ENCODE measurements at regions not wholly inside any gene's neighbourhood (a gene's known extent, or its start where the extent isn't known, plus 50 kb on each side); places are given as distances from the start of the nearest gene placed in this dataset.

DNA sequence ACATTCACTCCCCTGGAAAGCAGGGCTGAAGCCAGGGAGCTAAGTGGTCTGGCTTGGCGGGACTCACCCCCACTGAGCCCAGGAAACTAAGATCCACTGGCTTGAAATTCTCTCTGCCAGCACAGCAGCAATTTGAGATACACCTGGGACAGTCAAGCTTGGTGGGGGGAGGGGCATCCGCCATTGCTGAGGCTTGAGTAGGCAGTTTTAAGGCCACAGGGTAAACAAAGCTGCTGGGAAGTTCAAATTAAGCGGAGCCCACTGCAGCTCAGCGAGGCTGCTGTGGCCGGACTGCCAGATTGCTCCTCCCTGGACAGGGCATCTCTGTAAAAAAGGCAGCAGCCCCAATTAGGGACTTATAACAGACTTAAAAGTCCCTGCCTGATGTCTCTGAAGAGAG, 108.2 kb upstream of the FAM13C start:
- H3K27me3 Mint-ChIP-seq, result no peaks in the 10 kb centered on the region
- intact Hi-C loops (cut with micrococcal nuclease), result no loop called here
- no peak overlapping the region for H3K4me3 Mint-ChIP-seq
- TF ChIP-seq, protein P1, sequence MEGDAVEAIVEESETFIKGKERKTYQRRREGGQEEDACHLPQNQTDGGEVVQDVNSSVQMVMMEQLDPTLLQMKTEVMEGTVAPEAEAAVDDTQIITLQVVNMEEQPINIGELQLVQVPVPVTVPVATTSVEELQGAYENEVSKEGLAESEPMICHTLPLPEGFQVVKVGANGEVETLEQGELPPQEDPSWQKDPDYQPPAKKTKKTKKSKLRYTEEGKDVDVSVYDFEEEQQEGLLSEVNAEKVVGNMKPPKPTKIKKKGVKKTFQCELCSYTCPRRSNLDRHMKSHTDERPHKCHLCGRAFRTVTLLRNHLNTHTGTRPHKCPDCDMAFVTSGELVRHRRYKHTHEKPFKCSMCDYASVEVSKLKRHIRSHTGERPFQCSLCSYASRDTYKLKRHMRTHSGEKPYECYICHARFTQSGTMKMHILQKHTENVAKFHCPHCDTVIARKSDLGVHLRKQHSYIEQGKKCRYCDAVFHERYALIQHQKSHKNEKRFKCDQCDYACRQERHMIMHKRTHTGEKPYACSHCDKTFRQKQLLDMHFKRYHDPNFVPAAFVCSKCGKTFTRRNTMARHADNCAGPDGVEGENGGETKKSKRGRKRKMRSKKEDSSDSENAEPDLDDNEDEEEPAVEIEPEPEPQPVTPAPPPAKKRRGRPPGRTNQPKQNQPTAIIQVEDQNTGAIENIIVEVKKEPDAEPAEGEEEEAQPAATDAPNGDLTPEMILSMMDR (IDR thresholded peaks at IDR 0.05), result no peak
- DNase-seq (no peak), ATAC-seq (no peak)
- CTCF ChIA-PET, result no interaction called here
- H3K9me3 Mint-ChIP-seq, result peaks cover 1% of the 10 kb centered on the region
- POLR2A ChIA-PET, result no interaction called here
- no peaks in the 10 kb centered on the region for H3K36me3 Mint-ChIP-seq (ENCODE audit: low read depth)
- H3K27ac Mint-ChIP-seq, result no peak overlapping the region
- no peaks in the 10 kb centered on the region for H3K4me1 Mint-ChIP-seq (ENCODE audit: low read depth)

DNA sequence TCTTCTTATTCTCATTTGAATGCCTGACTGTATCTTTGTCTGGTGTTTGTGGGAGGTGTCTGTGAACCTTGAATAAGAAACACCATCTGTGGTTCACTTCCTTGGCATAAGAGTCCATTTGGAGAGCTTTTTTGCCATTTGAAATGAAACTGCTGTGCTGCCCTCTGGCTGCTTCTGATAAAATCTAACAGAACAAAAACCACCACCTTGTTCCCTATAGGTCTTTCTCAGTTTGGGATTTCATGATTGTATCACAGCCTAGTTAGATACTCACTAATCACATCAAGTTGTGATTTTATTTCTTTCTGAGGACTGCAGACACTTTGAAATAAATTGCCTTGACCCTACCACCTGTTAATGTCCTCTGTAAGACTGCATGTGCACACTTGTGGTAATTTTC, 102.7 kb upstream of the FAM13C start:
- no peak for ATAC-seq
- CTCF ChIA-PET, result no interaction called here
- Mint-ChIP-seq H3K27ac (no peak overlapping the region), H3K9me3 (peaks cover 2% of the 10 kb centered on the region), H3K36me3 (ENCODE audit: low read depth) (no peaks in the 10 kb centered on the region), H3K27me3 (no peaks in the 10 kb centered on the region), H3K4me1 (ENCODE audit: low read depth) (no peaks in the 10 kb centered on the region), H3K4me3 (no peak overlapping the region)
- TF ChIP-seq, protein P1 (IDR thresholded peaks at IDR 0.05), result no peak
- DNase-seq, result no peak
- POLR2A ChIA-PET, result no interaction called here
- intact Hi-C loops (cut with micrococcal nuclease), result no loop called here

DNA sequence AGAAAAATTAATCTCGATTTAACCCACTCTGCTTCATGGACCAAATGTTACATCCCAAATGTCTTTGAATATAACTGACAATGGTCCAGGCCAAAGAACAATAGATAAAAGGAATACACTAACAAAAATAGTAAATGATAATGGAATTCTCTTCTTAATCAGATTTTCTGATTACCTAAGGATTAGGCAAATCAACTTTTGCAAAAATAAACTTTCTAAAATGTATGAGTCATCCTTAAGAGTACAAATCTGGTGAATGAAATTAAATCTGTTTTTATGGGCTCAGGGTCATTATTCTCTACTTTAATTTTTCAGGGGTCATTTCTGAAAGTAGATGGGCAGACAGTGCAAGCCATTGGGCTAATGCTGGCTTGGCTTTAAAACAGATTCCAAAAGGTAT, 102.1 kb upstream of the FAM13C start:
- Mint-ChIP-seq H3K4me3 (no peak overlapping the region), H3K27ac (no peak overlapping the region), H3K9me3 (peaks cover 2% of the 10 kb centered on the region), H3K27me3 (no peaks in the 10 kb centered on the region), H3K4me1 (ENCODE audit: low read depth) (no peaks in the 10 kb centered on the region), H3K36me3 (ENCODE audit: low read depth) (no peaks in the 10 kb centered on the region)
- ChIA-PET CTCF (no interaction called here), POLR2A (no interaction called here)
- TF ChIP-seq, protein P1 (IDR thresholded peaks at IDR 0.05), result no peak
- DNase-seq (no peak), ATAC-seq (no peak)
- intact Hi-C loops (cut with micrococcal nuclease), result no loop called here

DNA sequence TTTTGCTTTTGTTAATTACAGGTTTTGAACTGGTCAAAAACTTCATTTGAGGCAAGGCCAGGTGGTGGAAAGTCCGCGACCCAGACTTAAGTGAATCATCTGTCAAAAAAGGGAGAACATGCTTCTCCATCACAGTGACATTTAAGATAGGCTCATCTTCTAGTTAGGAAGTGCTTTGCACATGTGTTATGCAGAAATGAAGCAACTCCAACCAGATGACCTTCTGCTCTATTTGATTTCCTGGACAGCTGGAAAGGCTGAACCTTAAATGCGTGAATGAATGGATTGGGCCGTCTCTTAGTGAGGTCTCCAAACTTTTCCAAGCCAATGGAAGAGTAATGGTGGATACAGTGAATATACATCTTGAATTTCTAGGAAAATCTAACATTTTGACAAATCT, 101.6 kb upstream of the FAM13C start:
- DNase-seq, result no peak
- H3K27me3 Mint-ChIP-seq, result no peaks in the 10 kb centered on the region

DNA sequence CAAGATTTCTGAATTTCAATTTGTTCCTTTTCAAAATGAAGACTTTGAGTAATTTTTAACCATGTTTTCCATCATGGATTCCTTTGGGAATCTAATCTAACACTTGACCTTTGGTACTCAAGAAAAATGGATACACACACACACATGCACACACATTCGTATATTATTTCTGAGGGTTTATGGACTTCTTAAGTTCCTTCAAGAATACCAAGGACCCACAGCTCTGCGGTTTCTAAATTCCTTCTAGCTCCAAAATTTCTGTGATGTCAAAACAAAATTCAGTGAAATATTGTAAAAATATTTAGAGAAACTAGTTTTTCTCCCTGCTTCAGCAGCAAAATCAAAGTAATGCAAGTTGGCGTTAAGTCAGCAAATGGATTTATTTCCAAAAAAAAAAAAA, 98.3 kb upstream of the FAM13C start:
- peaks cover 2% of the 10 kb centered on the region for H3K9me3 Mint-ChIP-seq
- no peak for DNase-seq
- H3K27ac Mint-ChIP-seq, result no peak overlapping the region
- no peak overlapping the region for H3K4me3 Mint-ChIP-seq
- no peak for ATAC-seq
- no peaks in the 10 kb centered on the region for H3K4me1 Mint-ChIP-seq (ENCODE audit: low read depth)
- H3K36me3 Mint-ChIP-seq (ENCODE audit: low read depth), result no peaks in the 10 kb centered on the region
- POLR2A ChIA-PET, result no interaction called here
- CTCF ChIA-PET, result no interaction called here
- H3K27me3 Mint-ChIP-seq, result no peaks in the 10 kb centered on the region
- TF ChIP-seq, protein P1 (IDR thresholded peaks at IDR 0.05), result no peak
- intact Hi-C loops (cut with micrococcal nuclease), result no loop called here

More for the DNA sequence above, 101.6 kb upstream of the FAM13C start:
- ChIA-PET POLR2A (no interaction called here), CTCF (no interaction called here)
- Mint-ChIP-seq H3K36me3 (ENCODE audit: low read depth) (no peaks in the 10 kb centered on the region), H3K9me3 (peaks cover 2% of the 10 kb centered on the region), H3K4me3 (no peak overlapping the region), H3K27ac (no peak overlapping the region), H3K4me1 (ENCODE audit: low read depth) (no peaks in the 10 kb centered on the region)
- TF ChIP-seq, protein P1 (IDR thresholded peaks at IDR 0.05), result no peak
- ATAC-seq, result no peak
- intact Hi-C loops (cut with micrococcal nuclease), result no loop called here

Measured in activated CD8-positive, alpha-beta T cell treated with anti-CD3 and anti-CD28 coated beads for 36 hours (primary cell).